ENCODE measurements at regions not wholly inside any gene's neighbourhood (a gene's known extent, or its start where the extent isn't known, plus 50 kb on each side); places are given as distances from the start of the nearest gene placed in this dataset.

- H3K79me2 ChIP-seq (ENCODE audit: insufficient read depth, low read length), result no peaks in the 10 kb centered on the region
- no peaks in the 10 kb centered on the region for H3K27me3 ChIP-seq (ENCODE audit: low read length)
- no peaks in the 10 kb centered on the region for H4K20me1 ChIP-seq (ENCODE audit: low read depth, low read length)
- H2AFZ ChIP-seq (ENCODE audit: low read depth, low read length, severe bottlenecking), result no peak overlapping the region
- no peak overlapping the region for H3K27ac ChIP-seq (ENCODE audit: low read depth, low read length)
- no peaks in the 10 kb centered on the region for H3F3A ChIP-seq (ENCODE audit: insufficient read depth)
- H3K4me2 ChIP-seq (ENCODE audit: low read depth, low read length, poor library complexity, severe bottlenecking), result no peak overlapping the region
- no peak overlapping the region for H3K4me3 ChIP-seq (ENCODE audit: insufficient read depth, low read length, poor library complexity, severe bottlenecking)
- no peak overlapping the region for H3K9ac ChIP-seq (ENCODE audit: low read length)
- no peaks in the 10 kb centered on the region for H3K9me2 ChIP-seq (replicated peaks; ENCODE audit: insufficient read depth, low read length)
- H3K36me3 ChIP-seq (ENCODE audit: low read length), result no peaks in the 10 kb centered on the region
- H3K9me3 ChIP-seq (ENCODE audit: insufficient read depth, low read length), result no peaks in the 10 kb centered on the region
- no peak for TF ChIP-seq CTCF (IDR thresholded peaks at IDR 0.05; ENCODE audit: insufficient read depth, low read length, poor library complexity, severe bottlenecking)
- TF ChIP-seq EZH2phosphoT487 (conservative IDR thresholded peaks at IDR 0.05; ENCODE audit: low read length), result no peak
These were observed 423.5 kb upstream of the ARPP21 start for GRCh38 chr3:35215525-35216500.

GRCh38 chr3:35216501-35217266 lies 422.6 kb upstream of the ARPP21 start:
- Histone ChIP-seq H3K4me3 (ENCODE audit: insufficient read depth, low read length, poor library complexity, severe bottlenecking) (no peak overlapping the region), H3K27me3 (ENCODE audit: low read length) (no peaks in the 10 kb centered on the region), H3K36me3 (ENCODE audit: low read length) (no peaks in the 10 kb centered on the region)

More at GRCh38 chr3:35216501-35217266, 422.6 kb upstream of the ARPP21 start:
- TF ChIP-seq EZH2phosphoT487 (conservative IDR thresholded peaks at IDR 0.05; ENCODE audit: low read length) (no peak), CTCF (IDR thresholded peaks at IDR 0.05; ENCODE audit: insufficient read depth, low read length, poor library complexity, severe bottlenecking) (no peak)
- Histone ChIP-seq H2AFZ (ENCODE audit: low read depth, low read length, severe bottlenecking) (no peak overlapping the region), H3F3A (ENCODE audit: insufficient read depth) (no peaks in the 10 kb centered on the region), H3K9me3 (ENCODE audit: insufficient read depth, low read length) (no peaks in the 10 kb centered on the region), H4K20me1 (ENCODE audit: low read depth, low read length) (no peaks in the 10 kb centered on the region), H3K9ac (ENCODE audit: low read length) (no peak overlapping the region), H3K4me2 (ENCODE audit: low read depth, low read length, poor library complexity, severe bottlenecking) (no peak overlapping the region), H3K79me2 (ENCODE audit: insufficient read depth, low read length) (no peaks in the 10 kb centered on the region), H3K9me2 (replicated peaks; ENCODE audit: insufficient read depth, low read length) (no peaks in the 10 kb centered on the region), H3K27ac (ENCODE audit: low read depth, low read length) (no peak overlapping the region)
